GM12872 (cell line): ENCODE measurements at regions not wholly inside any gene's neighbourhood (a gene's known extent, or its start where the extent isn't known, plus 50 kb on each side); places are given as distances from the start of the nearest gene placed in this dataset.

Experiments used
- TF ChIP-seq, protein P1 (sequence below): IDR thresholded peaks from 3 replicates; pipeline ENCODE4 v1.5.1; 2011; ENCODE audit warnings: low read depth, mild to moderate bottlenecking, low read length, moderate library complexity; ENCODE audit not compliant: insufficient read depth

DNA sequence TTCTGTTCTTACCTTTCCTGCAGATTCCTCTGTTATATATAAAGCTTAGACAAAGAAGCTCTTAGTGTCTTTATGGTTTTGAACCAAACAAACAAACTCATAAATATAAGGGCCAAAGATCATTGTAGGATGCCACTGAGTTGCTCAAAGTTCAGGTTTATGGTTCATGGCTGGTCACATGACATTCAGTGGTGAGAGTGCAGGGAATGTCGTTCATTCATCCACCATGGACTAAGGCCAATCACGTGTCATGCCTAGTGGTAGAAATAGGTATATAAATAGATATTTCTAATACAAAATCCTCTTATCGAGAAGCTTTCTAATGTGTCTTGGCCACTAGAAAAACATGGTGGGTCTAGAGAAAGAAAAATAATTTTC lies 119.4 kb downstream of the GATA3 start:
- TF ChIP-seq, protein P1, sequence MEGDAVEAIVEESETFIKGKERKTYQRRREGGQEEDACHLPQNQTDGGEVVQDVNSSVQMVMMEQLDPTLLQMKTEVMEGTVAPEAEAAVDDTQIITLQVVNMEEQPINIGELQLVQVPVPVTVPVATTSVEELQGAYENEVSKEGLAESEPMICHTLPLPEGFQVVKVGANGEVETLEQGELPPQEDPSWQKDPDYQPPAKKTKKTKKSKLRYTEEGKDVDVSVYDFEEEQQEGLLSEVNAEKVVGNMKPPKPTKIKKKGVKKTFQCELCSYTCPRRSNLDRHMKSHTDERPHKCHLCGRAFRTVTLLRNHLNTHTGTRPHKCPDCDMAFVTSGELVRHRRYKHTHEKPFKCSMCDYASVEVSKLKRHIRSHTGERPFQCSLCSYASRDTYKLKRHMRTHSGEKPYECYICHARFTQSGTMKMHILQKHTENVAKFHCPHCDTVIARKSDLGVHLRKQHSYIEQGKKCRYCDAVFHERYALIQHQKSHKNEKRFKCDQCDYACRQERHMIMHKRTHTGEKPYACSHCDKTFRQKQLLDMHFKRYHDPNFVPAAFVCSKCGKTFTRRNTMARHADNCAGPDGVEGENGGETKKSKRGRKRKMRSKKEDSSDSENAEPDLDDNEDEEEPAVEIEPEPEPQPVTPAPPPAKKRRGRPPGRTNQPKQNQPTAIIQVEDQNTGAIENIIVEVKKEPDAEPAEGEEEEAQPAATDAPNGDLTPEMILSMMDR = no peak

DNA sequence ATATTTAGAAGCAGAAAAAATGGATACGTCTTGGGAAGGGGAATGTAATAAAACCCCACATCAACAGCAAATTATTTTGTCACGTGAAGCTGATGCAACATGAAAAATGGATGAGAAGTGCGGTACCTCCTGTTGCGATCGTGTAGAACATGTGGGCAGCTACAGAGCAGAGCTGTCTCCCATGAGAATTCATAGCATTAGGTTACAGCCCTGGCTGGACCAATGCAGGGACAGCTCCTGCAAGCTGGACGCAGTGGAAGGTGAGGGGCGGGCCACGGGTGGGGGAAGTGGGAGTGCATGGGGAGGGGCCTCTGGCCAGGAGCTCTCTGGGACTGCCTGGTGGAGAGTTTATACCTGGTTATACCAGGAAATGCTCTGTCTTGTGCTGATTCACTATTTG lies 120.3 kb downstream of the GATA3 start:
- TF ChIP-seq, protein P1 = no peak

DNA sequence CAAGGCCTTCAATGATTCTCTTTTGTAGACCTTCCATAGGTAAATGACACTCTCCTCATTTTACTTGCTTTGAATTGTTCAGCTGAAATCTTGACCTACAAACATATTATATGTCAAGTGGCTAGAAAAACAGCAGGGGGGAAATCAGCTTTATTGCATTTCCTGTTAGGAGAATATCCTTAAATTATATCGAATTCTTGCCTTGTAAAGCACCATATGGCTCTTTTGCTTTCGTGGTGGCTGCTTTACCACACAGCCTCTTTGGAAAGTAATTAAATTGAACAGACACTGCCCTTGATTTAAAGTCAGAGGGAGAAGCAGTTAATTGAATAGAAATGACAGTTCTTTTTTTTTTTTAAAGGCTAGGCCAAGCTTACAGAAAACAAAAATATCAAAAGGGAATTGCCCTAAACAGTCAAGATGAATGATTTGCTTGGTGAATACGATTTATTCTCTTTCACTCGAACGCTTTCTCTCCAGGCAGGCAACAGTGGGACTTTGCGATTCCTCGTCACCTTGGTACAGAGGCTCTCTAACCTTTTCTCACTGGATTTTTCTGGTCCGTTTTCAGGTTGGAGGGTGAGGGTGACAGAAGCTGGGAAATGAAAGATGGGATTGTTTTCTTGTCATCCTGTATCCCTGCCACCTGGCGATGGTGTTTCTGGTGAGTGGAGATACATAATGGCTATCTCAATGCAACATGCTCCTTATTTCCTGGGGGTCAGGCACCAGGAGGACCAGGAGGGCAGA lies 126.0 kb downstream of the GATA3 start:
- TF ChIP-seq, protein P1 = no peak

DNA sequence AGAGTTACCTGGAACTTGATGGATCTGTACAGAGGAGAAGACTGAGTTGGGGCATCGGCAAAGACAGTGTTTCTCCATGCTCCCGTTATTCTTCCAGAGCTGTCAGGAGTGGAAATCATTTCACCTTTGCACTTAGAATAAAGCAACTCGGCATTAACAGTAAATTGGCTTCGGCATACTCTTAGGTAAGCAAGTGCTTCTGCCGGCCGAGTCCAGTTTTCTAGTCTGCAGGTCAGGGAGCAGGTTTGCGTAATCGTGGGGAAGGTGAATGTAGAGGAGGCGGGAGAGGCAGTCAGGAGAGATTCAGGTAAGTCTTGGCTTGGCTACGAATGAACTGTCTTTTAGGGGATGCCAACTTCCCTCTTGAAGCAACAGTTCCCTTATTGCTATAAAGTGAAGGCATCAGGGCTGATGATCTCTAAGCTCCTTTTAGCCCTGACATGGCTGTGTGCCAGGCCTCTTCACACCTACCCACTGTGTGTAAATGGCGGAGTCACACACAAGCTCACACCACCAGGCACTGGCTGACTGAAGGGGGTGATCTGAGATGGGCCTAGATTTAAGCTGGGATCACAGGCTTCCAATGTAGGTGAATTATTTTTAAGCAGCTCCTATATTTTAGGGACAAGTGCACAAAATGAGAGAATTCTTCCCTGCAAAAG lies 127.1 kb downstream of the GATA3 start:
- TF ChIP-seq, protein P1 = no peak

DNA sequence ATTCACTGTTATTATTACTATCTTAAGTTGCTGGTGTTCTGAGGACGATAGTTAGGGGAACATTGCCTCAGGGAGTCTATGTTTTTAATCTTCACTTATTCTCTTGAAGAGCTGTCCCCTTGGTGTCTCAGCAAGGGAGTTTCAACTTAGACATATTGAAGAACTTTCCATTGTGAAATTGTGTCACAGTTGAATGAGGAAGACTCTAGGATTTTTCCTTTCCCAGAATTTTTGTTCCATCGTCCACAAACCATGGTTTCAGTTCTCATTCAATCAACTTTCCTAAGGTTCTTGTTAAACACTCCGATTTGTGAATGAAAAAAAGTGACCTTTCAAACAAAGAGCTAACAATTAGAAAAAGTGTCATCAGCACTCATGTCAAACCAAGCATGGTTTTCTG lies 128.3 kb downstream of the GATA3 start:
- TF ChIP-seq, protein P1 = no peak

DNA sequence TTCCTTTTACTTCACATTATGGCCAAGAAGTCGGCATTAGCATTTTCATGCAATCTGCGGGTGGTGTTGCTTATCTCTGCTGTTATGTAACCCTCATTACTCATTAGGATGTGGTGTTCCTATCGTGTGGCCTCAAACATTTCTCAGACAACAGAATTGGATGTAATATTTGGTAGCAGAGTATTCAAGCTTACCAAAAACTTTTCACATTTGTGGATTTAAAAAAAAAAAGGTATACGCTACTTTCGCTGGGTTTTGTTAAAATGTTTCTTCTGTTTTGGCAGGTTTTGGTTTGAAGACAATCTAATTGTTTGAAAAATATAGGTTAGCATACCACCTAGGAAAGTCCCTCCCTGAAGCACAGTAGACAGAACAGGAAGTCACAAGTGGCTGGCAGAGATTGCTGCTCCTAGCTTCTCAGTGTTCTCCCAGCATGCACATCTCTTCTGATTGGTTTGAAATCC lies 128.8 kb downstream of the GATA3 start:
- TF ChIP-seq, protein P1 = no peak

DNA sequence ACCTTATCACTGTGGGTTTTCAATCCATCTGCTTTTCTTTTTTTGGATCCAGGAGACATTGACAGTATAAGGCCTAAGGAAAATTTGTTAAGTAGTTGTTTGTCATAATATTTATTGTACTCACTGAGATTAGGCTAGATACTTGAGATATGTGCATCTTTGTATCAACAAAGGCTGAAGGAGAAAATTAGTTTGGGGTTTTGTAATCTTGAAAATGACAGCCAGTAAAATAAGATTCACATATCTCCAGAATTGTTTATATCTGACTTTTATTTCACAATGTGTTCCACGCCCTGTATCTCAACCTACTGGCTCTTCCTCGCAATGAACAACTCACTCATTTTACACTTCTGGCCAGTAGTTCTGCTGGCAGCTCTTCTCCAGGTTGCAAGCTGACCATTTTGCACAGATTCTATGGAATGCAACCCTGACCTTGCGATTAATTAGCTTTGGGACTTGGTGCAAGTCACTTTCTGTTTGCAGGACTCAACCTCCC lies 132.7 kb downstream of the GATA3 start:
- TF ChIP-seq, protein P1 = no peak
